ENCODE measurements at regions not wholly inside any gene's neighbourhood (a gene's known extent, or its start where the extent isn't known, plus 50 kb on each side); places are given as distances from the start of the nearest gene placed in this dataset.

DNA sequence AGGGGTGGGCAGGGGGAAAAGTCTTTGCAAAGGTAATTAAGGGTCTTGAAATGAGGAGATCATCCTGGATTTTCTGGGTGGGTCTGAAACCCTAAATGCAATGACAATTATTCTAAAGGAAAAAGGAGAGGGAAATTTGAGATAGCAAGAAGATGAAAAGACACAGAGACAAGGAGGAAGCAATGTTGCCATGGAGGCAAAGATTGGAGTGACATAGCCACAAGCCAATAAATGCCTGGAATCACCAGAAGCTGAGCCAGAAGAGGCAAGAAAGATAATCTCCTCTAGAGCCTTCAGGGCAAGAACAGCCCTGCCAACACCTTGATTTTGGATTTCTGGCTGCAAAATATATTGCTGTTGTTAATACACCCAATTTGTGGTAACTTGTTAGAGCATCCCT, 1246.3 kb upstream of the PIK3C3 start:
- no peak overlapping the region for H3K27ac ChIP-seq
- no peaks in the 10 kb centered on the region for H3K9me3 ChIP-seq (ENCODE audit: low read depth)
- no peaks in the 10 kb centered on the region for H3K4me1 ChIP-seq (ENCODE audit: low read depth)
- no peak for DNase-seq (ENCODE audit: low read depth in 1 of 2, low spot score in 1 of 2)
- H3K36me3 ChIP-seq: no peaks in the 10 kb centered on the region
- no peak overlapping the region for H3K4me3 ChIP-seq
- TF ChIP-seq, protein P1, sequence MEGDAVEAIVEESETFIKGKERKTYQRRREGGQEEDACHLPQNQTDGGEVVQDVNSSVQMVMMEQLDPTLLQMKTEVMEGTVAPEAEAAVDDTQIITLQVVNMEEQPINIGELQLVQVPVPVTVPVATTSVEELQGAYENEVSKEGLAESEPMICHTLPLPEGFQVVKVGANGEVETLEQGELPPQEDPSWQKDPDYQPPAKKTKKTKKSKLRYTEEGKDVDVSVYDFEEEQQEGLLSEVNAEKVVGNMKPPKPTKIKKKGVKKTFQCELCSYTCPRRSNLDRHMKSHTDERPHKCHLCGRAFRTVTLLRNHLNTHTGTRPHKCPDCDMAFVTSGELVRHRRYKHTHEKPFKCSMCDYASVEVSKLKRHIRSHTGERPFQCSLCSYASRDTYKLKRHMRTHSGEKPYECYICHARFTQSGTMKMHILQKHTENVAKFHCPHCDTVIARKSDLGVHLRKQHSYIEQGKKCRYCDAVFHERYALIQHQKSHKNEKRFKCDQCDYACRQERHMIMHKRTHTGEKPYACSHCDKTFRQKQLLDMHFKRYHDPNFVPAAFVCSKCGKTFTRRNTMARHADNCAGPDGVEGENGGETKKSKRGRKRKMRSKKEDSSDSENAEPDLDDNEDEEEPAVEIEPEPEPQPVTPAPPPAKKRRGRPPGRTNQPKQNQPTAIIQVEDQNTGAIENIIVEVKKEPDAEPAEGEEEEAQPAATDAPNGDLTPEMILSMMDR (IDR thresholded peaks at IDR 0.05; ENCODE audit: low read depth, low read length): no peak
- no peaks in the 10 kb centered on the region for H3K27me3 ChIP-seq

DNA sequence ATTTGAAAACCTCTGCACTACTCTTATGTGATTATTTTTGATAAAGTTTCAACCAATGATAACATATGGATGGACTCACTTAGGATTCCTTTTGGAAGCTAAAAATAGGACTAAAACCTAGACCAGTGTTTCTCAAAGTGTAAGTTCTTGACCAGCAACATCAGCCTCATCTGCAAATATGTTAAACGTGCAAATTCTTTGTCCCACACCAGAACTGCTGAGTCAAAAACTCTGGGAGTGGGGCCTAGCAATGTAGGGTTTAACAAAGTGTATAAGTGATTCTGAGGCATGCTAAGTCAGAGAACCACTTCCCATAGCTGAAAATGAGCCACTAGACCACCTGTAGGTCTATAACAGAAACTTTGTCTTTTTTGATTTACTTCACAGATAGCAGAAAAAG, 1247.2 kb upstream of the PIK3C3 start:
- H3K4me1 ChIP-seq (ENCODE audit: low read depth): no peaks in the 10 kb centered on the region
- H3K36me3 ChIP-seq: no peaks in the 10 kb centered on the region
- H3K9me3 ChIP-seq (ENCODE audit: low read depth): no peaks in the 10 kb centered on the region
- no peaks in the 10 kb centered on the region for H3K27me3 ChIP-seq
- TF ChIP-seq, protein P1 (IDR thresholded peaks at IDR 0.05; ENCODE audit: low read depth, low read length): no peak
- no peak overlapping the region for H3K4me3 ChIP-seq
- no peak overlapping the region for H3K27ac ChIP-seq
- DNase-seq (ENCODE audit: low read depth in 1 of 2, low spot score in 1 of 2): no peak

DNA sequence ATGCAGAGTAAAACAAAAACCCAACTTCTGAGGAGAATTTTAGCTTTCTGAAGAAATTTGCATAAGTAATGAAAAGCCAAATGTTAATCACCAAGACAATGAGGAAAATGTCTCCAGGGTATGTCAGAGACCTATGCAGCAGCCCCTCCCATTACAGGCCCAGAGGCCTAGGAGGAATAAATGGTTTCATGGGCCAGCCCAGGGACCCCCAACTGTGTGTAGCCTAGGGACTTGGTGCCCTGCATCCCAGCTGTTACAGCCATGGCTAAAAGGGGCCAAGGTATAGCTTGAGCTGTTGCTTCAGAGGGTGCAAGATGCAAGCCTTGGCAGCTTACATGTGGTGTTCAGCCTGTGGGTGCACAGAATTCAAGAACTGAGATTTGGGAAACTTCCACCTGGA, 1256.9 kb upstream of the PIK3C3 start:
- no peak for DNase-seq (ENCODE audit: low read depth in 1 of 2, low spot score in 1 of 2)
- TF ChIP-seq, protein P1 (IDR thresholded peaks at IDR 0.05; ENCODE audit: low read depth, low read length): no peak
- Histone ChIP-seq H3K4me1 (ENCODE audit: low read depth) (peaks cover 6% of the 10 kb centered on the region), H3K9me3 (ENCODE audit: low read depth) (no peaks in the 10 kb centered on the region), H3K36me3 (no peaks in the 10 kb centered on the region), H3K27me3 (no peaks in the 10 kb centered on the region), H3K4me3 (no peak overlapping the region), H3K27ac (no peak overlapping the region)

DNA sequence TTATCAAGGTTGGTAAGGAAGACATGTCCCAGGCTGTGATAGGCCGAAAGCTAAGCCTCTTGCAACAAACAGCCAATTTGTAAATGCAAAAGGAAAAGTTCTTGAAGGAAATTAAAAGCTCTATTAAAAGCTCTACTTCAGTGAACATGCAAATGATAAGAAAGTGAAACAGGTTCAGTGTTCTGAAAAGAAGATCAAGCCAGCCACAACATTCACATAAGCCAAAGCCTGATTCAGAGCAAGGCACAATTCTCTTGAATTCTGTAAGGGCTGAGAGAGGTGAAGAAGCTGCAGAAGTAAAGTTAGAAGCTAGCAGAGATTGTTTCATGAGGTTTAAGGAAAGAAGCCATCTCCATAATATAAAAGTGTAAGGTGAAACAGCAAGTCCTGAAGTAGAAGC, 1259.5 kb upstream of the PIK3C3 start:
- no peaks in the 10 kb centered on the region for H3K9me3 ChIP-seq (ENCODE audit: low read depth)
- no peak overlapping the region for H3K4me3 ChIP-seq
- H3K27ac ChIP-seq: peak overlapping the region; percentile 31
- TF ChIP-seq, protein P1 (IDR thresholded peaks at IDR 0.05; ENCODE audit: low read depth, low read length): no peak
- no peak for DNase-seq (ENCODE audit: low read depth in 1 of 2, low spot score in 1 of 2)
- H3K27me3 ChIP-seq: no peaks in the 10 kb centered on the region
- H3K36me3 ChIP-seq: no peaks in the 10 kb centered on the region
- peaks cover 6% of the 10 kb centered on the region for H3K4me1 ChIP-seq (ENCODE audit: low read depth)

DNA sequence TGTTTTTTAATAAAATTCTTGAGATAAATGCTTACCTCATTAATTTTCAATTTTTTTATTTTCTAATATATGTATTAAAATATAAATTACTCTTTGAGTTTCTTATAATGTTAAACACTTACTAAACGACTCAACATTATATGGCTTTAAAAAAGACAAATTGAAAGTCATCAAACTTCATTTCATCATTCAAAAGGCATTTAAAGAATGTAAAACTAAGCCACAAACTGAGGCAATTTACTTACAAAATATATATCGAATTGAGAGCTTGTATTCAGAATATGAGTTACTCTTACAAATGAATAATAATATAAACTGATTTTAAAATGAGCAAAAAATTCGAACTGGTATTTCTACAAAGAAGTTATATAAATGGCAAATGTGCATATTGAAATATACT, 1262.2 kb upstream of the PIK3C3 start:
- H3K4me1 ChIP-seq (ENCODE audit: low read depth): peaks cover 6% of the 10 kb centered on the region
- H3K4me3 ChIP-seq: no peak overlapping the region
- no peaks in the 10 kb centered on the region for H3K36me3 ChIP-seq
- DNase-seq (ENCODE audit: low read depth in 1 of 2, low spot score in 1 of 2): peak in 1 of 2 donors; percentile 6
- TF ChIP-seq, protein P1 (IDR thresholded peaks at IDR 0.05; ENCODE audit: low read depth, low read length): no peak
- no peaks in the 10 kb centered on the region for H3K27me3 ChIP-seq
- no peak overlapping the region for H3K27ac ChIP-seq
- no peaks in the 10 kb centered on the region for H3K9me3 ChIP-seq (ENCODE audit: low read depth)

DNA sequence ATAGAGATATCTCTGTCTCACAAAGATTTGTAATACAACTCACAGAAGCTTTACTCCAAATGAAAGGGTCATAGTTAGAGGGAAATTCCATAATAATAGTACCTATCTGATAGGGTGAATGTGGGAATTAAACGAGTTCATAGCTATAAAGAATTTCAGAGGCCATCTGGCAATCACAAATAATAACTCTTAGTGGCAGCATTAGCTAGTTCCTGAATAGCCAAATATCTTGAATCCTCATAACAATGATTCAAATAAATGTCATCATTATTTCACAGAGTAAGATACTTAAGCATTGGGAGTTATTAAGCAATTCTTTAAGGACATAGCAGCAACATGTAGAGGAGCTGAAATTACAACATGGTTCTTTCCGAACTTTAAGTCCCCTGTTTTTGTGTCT, 1265.0 kb upstream of the PIK3C3 start:
- no peak overlapping the region for H3K4me3 ChIP-seq
- no peaks in the 10 kb centered on the region for H3K36me3 ChIP-seq
- no peak overlapping the region for H3K27ac ChIP-seq
- H3K9me3 ChIP-seq (ENCODE audit: low read depth): no peaks in the 10 kb centered on the region
- H3K4me1 ChIP-seq (ENCODE audit: low read depth): no peaks in the 10 kb centered on the region
- DNase-seq (ENCODE audit: low read depth in 1 of 2, low spot score in 1 of 2): no peak
- TF ChIP-seq, protein P1 (IDR thresholded peaks at IDR 0.05; ENCODE audit: low read depth, low read length): no peak
- no peaks in the 10 kb centered on the region for H3K27me3 ChIP-seq

Measured in cardiac muscle cell (in vitro differentiated cells and primary cell).